ENCODE measurements at regions not wholly inside any gene's neighbourhood (a gene's known extent, or its start where the extent isn't known, plus 50 kb on each side); places are given as distances from the start of the nearest gene placed in this dataset.

- Histone ChIP-seq H3K9me3 (replicated peaks; ENCODE audit: insufficient read depth, low read length) (no peaks in the 10 kb centered on the region), H3F3A (ENCODE audit: insufficient read depth, low read length) (no peaks in the 10 kb centered on the region), H2AFZ (ENCODE audit: low read length) (no peak overlapping the region), H3K27me3 (replicated peaks; ENCODE audit: insufficient read depth, low read length) (peaks cover 76% of the 10 kb centered on the region), H3K9me2 (replicated peaks; ENCODE audit: insufficient read depth, low read length) (no peaks in the 10 kb centered on the region), H3K9ac (ENCODE audit: low read length) (no peak overlapping the region), H4K20me1 (ENCODE audit: insufficient read depth, low read length) (no peaks in the 10 kb centered on the region), H3K36me3 (replicated peaks; ENCODE audit: insufficient read depth, low read length) (no peaks in the 10 kb centered on the region), H3K4me2 (ENCODE audit: low read depth, low read length) (no peak overlapping the region), H3K79me2 (ENCODE audit: low read length) (no peaks in the 10 kb centered on the region), H3K4me3 (ENCODE audit: low read length) (no peak overlapping the region), H3K4me1 (ENCODE audit: low read length) (no peaks in the 10 kb centered on the region), H3K27ac (ENCODE audit: low read length) (no peak overlapping the region)
- DNase-seq: no peak
- no peak for TF ChIP-seq EZH2phosphoT487 (IDR thresholded peaks at IDR 0.05; ENCODE audit: low read length)
- no peak for TF ChIP-seq CTCF (IDR thresholded peaks at IDR 0.05; ENCODE audit: low read length)
- TF ChIP-seq EZH2 (optimal IDR thresholded peaks at IDR 0.05; ENCODE audit: low read depth, low read length): no peak
These were observed 111.7 kb downstream of the UNCX start for GRCh38 chr7:1344421-1344820.

GRCh38 chr7:1344981-1345701, 112.5 kb downstream of the UNCX start:
- Histone ChIP-seq H3F3A (ENCODE audit: insufficient read depth, low read length) (no peaks in the 10 kb centered on the region), H3K4me1 (ENCODE audit: low read length) (no peaks in the 10 kb centered on the region), H3K4me2 (ENCODE audit: low read depth, low read length) (no peak overlapping the region), H3K9ac (ENCODE audit: low read length) (no peak overlapping the region), H3K79me2 (ENCODE audit: low read length) (no peaks in the 10 kb centered on the region), H3K27ac (ENCODE audit: low read length) (no peak overlapping the region), H3K36me3 (replicated peaks; ENCODE audit: insufficient read depth, low read length) (no peaks in the 10 kb centered on the region), H3K27me3 (replicated peaks; ENCODE audit: insufficient read depth, low read length) (peaks cover 71% of the 10 kb centered on the region), H2AFZ (ENCODE audit: low read length) (no peak overlapping the region), H3K9me2 (replicated peaks; ENCODE audit: insufficient read depth, low read length) (no peaks in the 10 kb centered on the region), H4K20me1 (ENCODE audit: insufficient read depth, low read length) (no peaks in the 10 kb centered on the region), H3K4me3 (ENCODE audit: low read length) (no peak overlapping the region), H3K9me3 (replicated peaks; ENCODE audit: insufficient read depth, low read length) (no peaks in the 10 kb centered on the region)
- no peak for DNase-seq
- no peak for TF ChIP-seq CTCF (IDR thresholded peaks at IDR 0.05; ENCODE audit: low read length)
- TF ChIP-seq EZH2 (optimal IDR thresholded peaks at IDR 0.05; ENCODE audit: low read depth, low read length): no peak
- TF ChIP-seq EZH2phosphoT487 (IDR thresholded peaks at IDR 0.05; ENCODE audit: low read length): no peak

GRCh38 chr7:1345796-1346755, 113.2 kb downstream of the MICALL2 start:
- no peak overlapping the region for H3K9ac ChIP-seq (ENCODE audit: low read length)
- peaks cover 71% of the 10 kb centered on the region for H3K27me3 ChIP-seq (replicated peaks; ENCODE audit: insufficient read depth, low read length)
- no peak overlapping the region for H3K4me2 ChIP-seq (ENCODE audit: low read depth, low read length)
- DNase-seq: no peak
- no peaks in the 10 kb centered on the region for H3K79me2 ChIP-seq (ENCODE audit: low read length)
- H3K4me1 ChIP-seq (ENCODE audit: low read length): no peaks in the 10 kb centered on the region
- no peak overlapping the region for H3K27ac ChIP-seq (ENCODE audit: low read length)
- no peaks in the 10 kb centered on the region for H3K9me2 ChIP-seq (replicated peaks; ENCODE audit: insufficient read depth, low read length)
- no peak for TF ChIP-seq EZH2phosphoT487 (IDR thresholded peaks at IDR 0.05; ENCODE audit: low read length)
- no peak for TF ChIP-seq CTCF (IDR thresholded peaks at IDR 0.05; ENCODE audit: low read length)
- TF ChIP-seq EZH2 (optimal IDR thresholded peaks at IDR 0.05; ENCODE audit: low read depth, low read length): no peak
- H3K9me3 ChIP-seq (replicated peaks; ENCODE audit: insufficient read depth, low read length): no peaks in the 10 kb centered on the region
- H3K36me3 ChIP-seq (replicated peaks; ENCODE audit: insufficient read depth, low read length): no peaks in the 10 kb centered on the region
- no peak overlapping the region for H2AFZ ChIP-seq (ENCODE audit: low read length)
- H3K4me3 ChIP-seq (ENCODE audit: low read length): no peak overlapping the region
- no peaks in the 10 kb centered on the region for H4K20me1 ChIP-seq (ENCODE audit: insufficient read depth, low read length)
- no peaks in the 10 kb centered on the region for H3F3A ChIP-seq (ENCODE audit: insufficient read depth, low read length)
